NCI-H1092 treated with DMSO at 0.1 percent for 48 hours (cell line): ENCODE measurements at regions not wholly inside any gene's neighbourhood (a gene's known extent, or its start where the extent isn't known, plus 50 kb on each side); places are given as distances from the start of the nearest gene placed in this dataset.
"Not testable (repeated sequence)": the region's sequence is repeated elsewhere in the genome, so short reads cannot be mapped to it uniquely, and the experiment has no call there.

Experiments used
- DNase-seq: peaks from one replicate; lab custom pipeline; 2025; lab: John Stamatoyannopoulos, UW

DNA sequence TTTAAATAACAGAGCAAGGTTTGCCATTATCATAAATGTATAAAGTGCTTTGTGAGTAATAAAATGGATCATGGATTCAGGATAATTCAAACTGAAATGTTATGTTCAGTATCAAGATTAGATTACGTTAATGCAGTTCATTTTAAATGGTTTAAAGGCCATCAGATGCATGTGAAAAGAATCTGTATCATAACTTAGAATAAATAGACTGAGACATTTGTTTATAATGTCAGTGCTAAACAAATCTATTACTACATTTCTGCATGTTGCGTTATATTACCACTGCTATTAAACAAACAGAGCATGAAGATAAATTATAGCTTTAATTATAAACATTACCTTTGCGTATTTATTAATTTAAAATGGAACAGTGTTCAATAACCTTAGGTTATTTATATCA is 160.2 kb downstream of the TOX3 start:
- no peak for DNase-seq

- no peak for DNase-seq
Observed at GRCh38 chr16:52384378-52384777, 162.6 kb downstream of the TOX3 start.

DNA sequence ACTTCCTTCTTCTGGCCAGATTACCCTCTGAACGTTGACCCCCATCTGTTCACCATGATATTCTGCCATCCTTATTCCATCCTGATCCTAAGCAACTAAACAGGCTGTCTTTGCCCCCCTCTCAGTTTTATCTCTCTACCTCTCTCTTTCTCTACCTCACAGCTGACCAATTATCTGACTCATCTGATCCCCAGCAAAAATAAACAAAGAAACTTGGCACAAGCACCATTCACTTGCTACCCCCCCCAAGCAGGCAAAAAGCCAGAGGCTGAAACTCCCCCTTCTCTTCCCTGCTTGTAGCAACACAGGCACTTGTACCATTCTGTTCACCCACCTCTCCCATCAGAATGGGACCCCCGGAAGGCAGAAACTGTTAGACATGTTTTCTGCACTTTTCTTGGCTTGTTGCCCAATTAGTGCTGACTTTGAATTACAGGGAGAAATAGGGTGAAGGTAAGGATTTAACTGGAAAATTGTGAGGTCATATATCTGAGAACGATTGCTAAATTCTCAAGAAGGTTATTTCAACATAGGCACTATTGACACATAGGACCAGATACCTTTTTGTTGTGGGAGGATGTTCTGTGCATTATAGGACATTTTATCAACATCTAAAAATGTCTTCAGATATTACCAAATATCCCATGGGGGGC is 163.2 kb downstream of the TOX3 start:
- peak; percentile 69 for DNase-seq

DNA sequence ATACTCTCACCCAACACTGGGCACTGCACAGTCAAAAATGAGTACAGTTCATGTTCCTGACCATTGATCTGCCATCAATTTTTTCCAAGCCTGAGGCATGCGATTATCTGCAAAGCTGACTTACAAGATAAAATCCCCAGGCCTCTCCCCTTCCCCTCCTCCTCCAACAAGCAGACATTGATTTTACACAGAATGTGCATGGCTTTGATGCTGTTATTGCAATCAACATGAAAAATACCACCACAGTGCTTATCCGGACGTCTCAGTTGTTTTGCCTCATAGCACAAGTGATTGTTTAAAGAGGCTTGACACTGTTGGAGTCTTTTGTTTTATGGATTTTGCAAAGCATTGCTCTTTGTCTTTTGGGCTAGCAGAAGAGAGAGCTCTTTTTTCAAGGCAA is 163.8 kb downstream of the TOX3 start:
- DNase-seq = no peak

- DNase-seq = no peak
Observed at GRCh38 chr16:52379551-52379950, 167.4 kb downstream of the TOX3 start.

GRCh38 chr16:52376676-52377280 is 170.2 kb downstream of the TOX3 start:
- no peak for DNase-seq

DNA sequence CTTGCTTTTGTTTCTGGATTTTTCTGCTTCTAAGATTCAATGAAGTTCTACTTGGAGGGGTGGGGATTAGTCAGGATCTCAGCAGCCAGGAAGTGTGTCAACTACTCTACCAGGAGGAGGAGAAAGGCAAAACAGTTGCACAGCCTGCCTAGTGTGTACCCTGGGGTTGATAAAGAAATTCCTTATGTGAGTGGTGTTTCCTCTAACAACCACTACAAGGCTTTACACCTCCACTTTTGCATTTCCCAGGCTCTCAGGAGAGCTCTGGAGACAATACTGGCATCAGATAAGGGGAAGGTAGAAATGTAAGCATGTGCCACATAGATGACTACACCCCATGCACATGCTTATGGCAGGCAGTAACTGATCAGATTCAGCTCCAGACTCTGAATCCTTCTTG is 174.6 kb downstream of the TOX3 start:
- DNase-seq = no peak

DNA sequence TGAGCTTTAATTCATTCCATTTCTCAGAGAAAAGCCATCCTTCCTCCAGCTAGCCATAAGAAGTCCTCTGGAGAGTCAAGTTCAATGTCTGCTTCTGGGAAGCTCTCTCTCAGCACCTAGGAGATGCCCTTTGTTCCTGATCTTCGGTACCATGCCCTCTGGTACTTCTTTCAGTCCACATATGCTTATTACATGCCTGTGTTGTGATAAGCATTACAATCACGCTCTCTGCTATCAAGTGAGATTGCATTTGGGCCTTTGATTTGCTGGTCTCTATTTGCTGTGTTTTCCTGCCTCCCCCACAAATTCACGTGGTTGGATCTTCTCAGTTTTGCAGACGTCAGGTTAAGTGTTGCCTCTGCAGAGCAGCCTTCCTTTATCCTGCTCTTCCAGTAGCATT is 178.1 kb downstream of the TOX3 start:
- DNase-seq = no peak

DNA sequence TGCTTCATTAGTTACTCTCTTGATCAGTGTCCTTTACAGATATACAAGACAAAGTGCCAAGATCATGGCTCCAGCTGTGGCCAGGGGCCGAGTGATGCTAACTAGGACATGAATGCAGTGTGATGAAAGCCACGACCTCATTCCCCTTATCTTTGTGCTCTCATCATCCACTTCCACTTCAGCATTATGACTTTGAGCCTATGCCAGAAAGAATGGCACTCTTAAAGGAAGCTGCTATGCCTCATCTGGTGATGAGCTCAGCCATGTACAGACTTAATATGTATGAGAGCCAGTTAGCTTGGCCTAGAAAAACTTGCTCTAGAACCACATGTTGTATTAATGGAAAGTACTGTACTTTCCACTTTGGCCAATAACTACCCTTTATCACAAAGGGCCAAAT is 179.1 kb downstream of the TOX3 start:
- DNase-seq = peak; percentile 59

GRCh38 chr16:52366983-52367382 is 180.0 kb downstream of the TOX3 start:
- peak; percentile 63 for DNase-seq

DNA sequence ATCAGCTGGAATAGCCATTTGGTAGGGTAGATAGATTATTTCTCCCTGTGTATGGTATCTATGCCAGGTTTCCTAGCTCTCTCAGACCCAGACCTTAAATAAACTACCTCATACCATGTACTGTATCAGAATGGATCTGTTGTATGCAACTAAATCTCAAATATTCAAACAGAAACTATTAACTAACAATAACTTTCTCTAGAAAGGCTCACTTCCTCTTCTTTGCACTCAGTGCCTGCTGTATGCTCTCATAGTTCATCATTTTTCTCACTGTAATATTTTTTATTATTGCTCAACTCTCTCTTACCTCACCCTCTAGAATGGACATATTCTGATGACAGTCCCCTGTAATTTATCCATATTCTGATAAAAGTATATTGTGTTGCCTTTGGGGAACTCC is 182.4 kb downstream of the TOX3 start:
- DNase-seq = no peak

GRCh38 chr16:52363082-52363481 is 183.9 kb downstream of the TOX3 start:
- DNase-seq = no peak

GRCh38 chr16:52357711-52358110 is 189.2 kb downstream of the TOX3 start:
- no peak for DNase-seq

DNA sequence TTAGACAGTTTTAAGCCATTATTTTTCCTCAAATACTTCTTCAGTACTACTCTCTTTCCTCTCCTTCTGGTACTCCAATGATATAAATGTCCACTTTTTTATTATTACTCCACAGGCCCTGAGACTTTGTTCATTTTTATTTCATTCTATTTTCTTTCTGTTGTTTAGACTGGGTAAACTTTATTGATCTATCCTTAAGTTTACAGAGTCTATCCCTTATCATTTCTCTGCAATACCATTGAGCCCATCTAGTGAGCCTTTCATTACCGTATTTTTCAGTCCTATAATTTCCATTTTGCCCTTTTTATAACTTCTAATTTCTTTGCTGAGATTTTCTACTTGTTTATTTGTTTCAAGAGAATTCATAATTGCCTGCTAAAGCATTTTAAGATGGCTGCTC is 193.7 kb downstream of the TOX3 start:
- no peak for DNase-seq

DNA sequence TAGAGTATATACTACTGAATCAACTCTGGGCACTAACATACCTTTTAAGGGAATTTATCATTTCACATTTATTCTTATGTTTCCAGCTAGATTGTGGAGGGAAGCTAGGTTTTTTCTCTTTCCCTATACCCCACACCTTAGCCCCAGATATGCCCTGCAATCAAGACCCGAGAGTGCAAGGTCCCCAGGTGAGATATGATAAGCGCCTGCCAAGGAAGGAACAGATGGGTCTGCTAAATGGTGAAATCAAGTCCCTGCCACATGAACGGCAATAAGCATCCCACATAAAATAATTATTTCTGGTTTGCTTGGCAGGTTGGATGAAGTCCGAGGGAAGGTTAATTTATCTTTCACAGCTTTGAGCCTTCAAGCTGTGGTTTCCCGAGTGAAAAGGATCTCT is 195.5 kb downstream of the TOX3 start:
- DNase-seq = no peak

- DNase-seq = no peak
Observed at GRCh38 chr16:52350031-52350642, 196.8 kb downstream of the TOX3 start.

- DNase-seq = no peak
Observed at GRCh38 chr16:52346709-52347108, 200.2 kb downstream of the TOX3 start.

DNA sequence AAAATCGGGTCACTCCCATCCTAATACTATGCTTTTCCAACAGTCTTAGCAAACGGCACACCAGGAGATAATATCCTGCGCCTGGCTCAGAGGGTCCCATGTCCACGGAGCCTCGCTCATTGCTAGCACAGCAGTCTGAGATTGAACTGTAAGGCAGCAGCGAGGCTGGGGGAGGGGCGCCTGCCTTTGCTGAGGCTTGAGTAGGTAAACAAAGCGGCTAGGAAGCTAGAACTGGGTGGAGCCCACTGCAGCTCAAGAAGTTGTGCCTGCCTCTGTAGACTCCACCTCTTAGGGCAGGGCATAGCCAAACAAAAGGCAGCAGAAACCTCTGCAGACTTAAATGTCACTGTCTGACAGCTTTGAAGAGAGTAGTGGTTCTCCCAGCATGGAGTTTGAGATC is 213.3 kb downstream of the TOX3 start:
- not testable (repeated sequence) for DNase-seq

- no peak for DNase-seq
Observed at GRCh38 chr16:52320930-52321439, 226.0 kb downstream of the TOX3 start.

DNA sequence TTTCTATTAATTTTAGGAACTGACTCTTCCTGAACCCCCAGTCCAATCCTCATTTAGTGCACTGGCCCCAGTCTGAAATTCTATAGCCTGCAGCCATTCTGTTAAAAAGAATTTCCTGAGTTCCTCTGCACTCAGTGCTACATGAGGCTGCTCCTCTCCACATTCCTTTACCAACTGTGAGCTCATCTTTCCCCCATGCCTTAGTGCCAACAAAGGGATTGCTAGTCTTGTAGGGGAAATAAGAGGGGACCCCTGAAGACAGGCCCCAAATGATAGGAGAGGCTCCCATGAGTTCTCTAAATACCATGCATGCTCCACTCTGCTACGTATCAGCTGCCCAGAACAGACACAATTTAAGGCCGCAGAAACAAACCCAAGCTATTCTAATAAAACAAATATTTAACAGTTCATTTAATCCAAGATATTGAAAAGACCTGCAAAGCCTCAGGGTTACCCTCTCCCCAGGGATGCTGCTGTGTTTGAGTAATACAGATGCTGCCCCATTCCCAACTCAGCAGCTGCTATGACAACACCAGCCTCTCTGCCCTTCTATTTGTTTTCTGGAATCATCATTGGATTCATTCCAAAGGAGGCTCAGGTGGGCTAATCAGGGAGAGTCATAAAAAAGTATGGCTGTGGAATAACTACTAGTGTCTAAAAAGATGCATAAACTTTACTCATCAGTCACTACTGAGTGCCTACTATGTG is 228.5 kb downstream of the TOX3 start:
- peak; percentile 92 for DNase-seq

- no peak for DNase-seq
Observed at GRCh38 chr16:52316241-52316640, 230.7 kb downstream of the TOX3 start.

GRCh38 chr16:52312716-52313115 is 234.2 kb downstream of the TOX3 start:
- peak; percentile 29 for DNase-seq
